GM23338 (cell line): ENCODE measurements at regions not wholly inside any gene's neighbourhood (a gene's known extent, or its start where the extent isn't known, plus 50 kb on each side); places are given as distances from the start of the nearest gene placed in this dataset.

Experiments used
- ATAC-seq: fragments of 200-7000 bp; cut with Tn5 transposase; 3 replicates; pipeline ENCODE4 v1.9.1; 2020
- DNase-seq: peaks from one replicate; pipeline ENCODE4 v3.0.0-alpha.2; 2015; ENCODE audit warnings: low spot score
- H2AFZ ChIP-seq: fragments of 200-600 bp; sonication (generic); 2 replicates; pipeline ENCODE4 v1.8.0; 2016; ENCODE audit warnings: antibody characterized with exemption, mild to moderate bottlenecking, moderate library complexity
- H3F3A ChIP-seq: fragments of 200-600 bp; sonication (generic); replicated peaks from 2 replicates; pipeline ENCODE4 v1.8.0; 2017; ENCODE audit warnings: antibody characterized with exemption, mixed run types, low read depth
- H3K27ac ChIP-seq: fragments of 200-600 bp; sonication (generic); 2 replicates; pipeline ENCODE4 v1.6.1; 2016; ENCODE audit warnings: low read depth
- H3K27me3 ChIP-seq: fragments of 200-600 bp; sonication (generic); 2 replicates; pipeline ENCODE4 v1.8.0; 2016; ENCODE audit warnings: mild to moderate bottlenecking, mixed run types, moderate library complexity; ENCODE audit not compliant: insufficient read depth
- H3K36me3 ChIP-seq: fragments of 200-600 bp; sonication (generic); 2 replicates; pipeline ENCODE4 v1.8.0; 2016; ENCODE audit warnings: mild to moderate bottlenecking; ENCODE audit not compliant: insufficient read depth
- H3K4me1 ChIP-seq: fragments of 200-600 bp; sonication (generic); 2 replicates; pipeline ENCODE4 v1.8.0; 2016; ENCODE audit warnings: mild to moderate bottlenecking, moderate library complexity; ENCODE audit not compliant: insufficient read depth
- H3K4me2 ChIP-seq: fragments of 200-600 bp; sonication (generic); 2 replicates; pipeline ENCODE4 v1.7.1; 2017; ENCODE audit warnings: mixed run types
- H3K4me3 ChIP-seq: fragments of 200-600 bp; sonication (generic); 2 replicates; pipeline ENCODE4 v1.6.1; 2016; ENCODE audit warnings: mixed run types
- H3K79me2 ChIP-seq: fragments of 200-600 bp; sonication (generic); replicated peaks from 2 replicates; pipeline ENCODE4 v1.8.0; 2017; ENCODE audit warnings: mild to moderate bottlenecking; ENCODE audit not compliant: insufficient read depth
- H3K9me2 ChIP-seq: fragments of 200-600 bp; sonication (generic); 2 replicates; pipeline ENCODE4 v1.8.0; 2017; ENCODE audit not compliant: insufficient read depth
- H4K20me1 ChIP-seq: fragments of 200-600 bp; sonication (generic); replicated peaks from 2 replicates; pipeline ENCODE4 v1.8.0; 2017; ENCODE audit warnings: mild to moderate bottlenecking; ENCODE audit not compliant: insufficient read depth
- H3K27ac Mint-ChIP-seq: 2 replicates; pipeline ENCODE4 v1.8.0; 2020; ENCODE audit warnings: inconsistent platforms, mild to moderate bottlenecking, moderate library complexity, mixed read lengths
- H3K27me3 Mint-ChIP-seq: 3 replicates; pipeline ENCODE4 v1.8.0; 2022; ENCODE audit warnings: low read depth, mild to moderate bottlenecking, moderate library complexity, mixed read lengths, inconsistent platforms; ENCODE audit not compliant: insufficient read depth, poor library complexity
- H3K36me3 Mint-ChIP-seq: 3 replicates; pipeline ENCODE4 v1.8.0; 2021; ENCODE audit warnings: low read depth, mild to moderate bottlenecking, inconsistent platforms, moderate library complexity, mixed read lengths
- H3K4me1 Mint-ChIP-seq: 3 replicates; pipeline ENCODE4 v1.8.0; 2020; ENCODE audit warnings: mild to moderate bottlenecking, inconsistent platforms, mixed read lengths
- H3K4me3 Mint-ChIP-seq: 3 replicates; pipeline ENCODE4 v1.8.0; 2021; ENCODE audit warnings: moderate library complexity, mild to moderate bottlenecking, inconsistent platforms, mixed read lengths
- H3K9me3 Mint-ChIP-seq: 3 replicates; pipeline ENCODE4 v1.8.0; 2020; ENCODE audit warnings: moderate library complexity, mild to moderate bottlenecking, inconsistent platforms, mixed read lengths
- CREB1 ChIP-seq: fragments of 250-450 bp; sonication (Bioruptor Pico); IDR thresholded peaks from 2 replicates; pipeline ENCODE4 v1.5.0; 2020; ENCODE audit warnings: low read depth, mild to moderate bottlenecking, moderate library complexity
- CTCF ChIP-seq, 2 experiments: fragments of 200-600 bp in 1 of 2; sonication (generic) in 1 of 2; conservative IDR thresholded peaks; 2 replicates each; pipeline versions ENCODE4 v1.5.1 to v1.6.1; 2016 to 2017; ENCODE audit warnings: antibody characterized with exemption in 2 of 2, low read depth in 2 of 2, mild to moderate bottlenecking in 2 of 2, moderate library complexity in 1 of 2
- EZH2 ChIP-seq: fragments of 200-600 bp; sonication (generic); IDR thresholded peaks from one replicate; pipeline ENCODE4 v1.8.0; 2017; ENCODE audit warnings: antibody characterized with exemption, mild to moderate bottlenecking, low read depth; ENCODE audit not compliant: unreplicated experiment
- EZH2phosphoT487 ChIP-seq: fragments of 200-600 bp; sonication (generic); IDR thresholded peaks from one replicate; pipeline ENCODE4 v1.8.1; 2018; ENCODE audit warnings: antibody characterized with exemption; ENCODE audit not compliant: unreplicated experiment
- NANOG ChIP-seq: IDR thresholded peaks from 2 replicates; pipeline ENCODE4 v1.6.1; 2016; ENCODE audit warnings: antibody characterized with exemption, borderline replicate concordance
- REST ChIP-seq: IDR thresholded peaks from one replicate; pipeline ENCODE4 v1.6.1; 2018; ENCODE audit warnings: antibody characterized with exemption; ENCODE audit not compliant: unreplicated experiment
- STAT1 ChIP-seq: IDR thresholded peaks from one replicate; pipeline ENCODE4 v1.6.1; 2016; ENCODE audit warnings: antibody characterized with exemption; ENCODE audit not compliant: unreplicated experiment
- ZNF114 ChIP-seq: fragments of 250-450 bp; sonication (Bioruptor Pico); IDR thresholded peaks from 2 replicates; pipeline ENCODE4 v1.5.0; 2020; ENCODE audit warnings: mild to moderate bottlenecking, moderate library complexity

- TF ChIP-seq CTCF (conservative IDR thresholded peaks at IDR 0.05; ENCODE audit: low read depth in 2 of 2), result no peak
- no peak for TF ChIP-seq CREB1 (CRISPR knock-in tag)
- TF ChIP-seq ZNF114 (CRISPR knock-in tag), result no peak
- TF ChIP-seq STAT1, result no peak
- no peak for TF ChIP-seq EZH2
- no peak for TF ChIP-seq REST
Observed at GRCh38 chr20:51166489-51166888, 143.6 kb upstream of the KCNG1 start (continued).

GRCh38 chr20:51165131-51165530 is 142.2 kb upstream of the KCNG1 start:
- ATAC-seq, result no peak

More at GRCh38 chr20:51165131-51165530, 142.2 kb upstream of the KCNG1 start:
- Mint-ChIP-seq H3K27me3 (peaks cover 3% of the 10 kb centered on the region), H3K4me1 (peaks cover 6% of the 10 kb centered on the region), H3K4me3 (no peak overlapping the region), H3K27ac (no peak overlapping the region), H3K36me3 (no peaks in the 10 kb centered on the region), H3K9me3 (no peaks in the 10 kb centered on the region; the same call in 2 of the 3 replicates)
- Histone ChIP-seq H3K27me3 (0 out of 2 replicates have a peak, but pooled peaks cover 9% of the 10 kb centered on the region), H3K36me3 (no peaks in the 10 kb centered on the region), H3K4me1 (no peaks in the 10 kb centered on the region), H3K9me2 (0 out of 2 replicates have a peak, but pooled peaks cover 4% of the 10 kb centered on the region), H3F3A (no peaks in the 10 kb centered on the region), H3K79me2 (no peaks in the 10 kb centered on the region), H3K4me3 (no peak overlapping the region), H3K4me2 (no peak overlapping the region), H3K27ac (no peak overlapping the region), H2AFZ (no peak overlapping the region), H4K20me1 (no peaks in the 10 kb centered on the region)
- no peak for TF ChIP-seq EZH2phosphoT487
- no peak for TF ChIP-seq NANOG
- no peak for TF ChIP-seq EZH2
- no peak for TF ChIP-seq ZNF114 (CRISPR knock-in tag)
- peak in 1 of 2 experiments; percentile 21; a peak in 2 of 4 replicates for TF ChIP-seq CTCF (conservative IDR thresholded peaks at IDR 0.05; ENCODE audit: low read depth in 2 of 2)
- DNase-seq, result no peak
